NCI-H82 (cell line): ENCODE measurements at regions not wholly inside any gene's neighbourhood (a gene's known extent, or its start where the extent isn't known, plus 50 kb on each side); places are given as distances from the start of the nearest gene placed in this dataset.
A peak's percentile ranks its signal among the peaks of the same experiment; 100 is the strongest.
"Not testable (repeated sequence)": the region's sequence is repeated elsewhere in the genome, so short reads cannot be mapped to it uniquely, and the experiment has no call there.

ENCODE experiments used
- DNase-seq: peaks from one replicate; lab custom pipeline; 2025; lab: John Stamatoyannopoulos, UW

DNA sequence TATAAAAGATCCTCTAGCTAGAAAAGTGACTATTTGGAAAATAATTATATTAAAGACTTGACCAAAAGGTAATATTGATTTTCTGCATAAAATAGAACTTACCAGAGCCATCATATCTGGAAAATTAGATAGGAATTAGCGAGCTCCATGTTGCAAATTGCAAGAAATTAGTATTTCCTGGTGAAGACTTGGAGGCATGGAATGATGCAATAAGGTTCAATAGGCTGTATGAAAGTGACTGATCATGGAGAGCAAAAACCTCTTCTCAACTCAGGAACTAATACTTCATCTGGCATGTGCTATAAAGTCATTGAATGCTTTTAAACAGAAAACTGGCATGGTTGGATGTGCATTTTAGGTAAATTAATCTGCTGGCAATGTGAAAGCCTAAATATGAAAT lies 66.3 kb upstream of the UFM1 start:
- DNase-seq = no peak

GRCh38 chr13:38265132-38265497 lies 84.5 kb upstream of the UFM1 start:
- peak; percentile 34 for DNase-seq

DNA sequence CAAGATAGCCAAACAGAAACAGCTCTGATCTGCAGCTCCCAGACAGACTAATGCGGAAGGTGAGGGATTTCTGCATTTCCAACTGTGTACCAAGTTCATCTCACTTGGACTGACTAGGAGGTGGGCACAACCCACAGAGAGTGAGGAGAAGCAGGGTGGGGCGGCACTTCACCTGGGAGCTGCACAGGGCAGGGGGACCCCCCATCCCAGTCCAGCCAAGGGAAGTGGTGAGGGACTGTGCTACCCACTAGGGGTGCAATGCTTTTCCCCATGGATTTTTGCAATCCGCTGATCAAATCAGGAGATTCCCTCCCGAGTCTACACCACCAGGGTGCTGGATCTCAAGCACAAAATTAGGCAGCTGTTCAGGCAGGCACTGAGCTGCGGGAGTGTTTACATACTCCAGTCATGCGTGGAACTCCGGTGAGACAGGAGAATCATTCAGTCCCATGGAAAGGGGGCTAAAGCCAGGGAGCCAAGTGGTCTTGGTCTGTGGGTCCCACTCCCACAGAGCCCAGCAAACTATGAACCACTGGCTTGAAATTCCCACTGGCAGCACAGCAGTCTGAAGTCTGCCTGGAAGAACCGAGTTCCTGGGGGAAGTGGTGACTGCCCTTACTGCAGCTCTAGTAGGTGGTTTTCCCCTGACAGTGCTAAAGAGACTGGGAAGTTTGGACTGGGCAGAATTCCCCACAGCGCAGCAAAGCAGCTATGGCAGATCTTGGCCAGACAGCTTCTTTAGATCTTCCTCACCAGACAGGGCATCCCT lies 85.1 kb upstream of the UFM1 start:
- DNase-seq = peak; percentile 6

GRCh38 chr13:38262211-38262610 lies 87.4 kb upstream of the UFM1 start:
- DNase-seq = no peak

GRCh38 chr13:38255600-38255999 lies 94.1 kb upstream of the UFM1 start:
- DNase-seq = no peak

DNA sequence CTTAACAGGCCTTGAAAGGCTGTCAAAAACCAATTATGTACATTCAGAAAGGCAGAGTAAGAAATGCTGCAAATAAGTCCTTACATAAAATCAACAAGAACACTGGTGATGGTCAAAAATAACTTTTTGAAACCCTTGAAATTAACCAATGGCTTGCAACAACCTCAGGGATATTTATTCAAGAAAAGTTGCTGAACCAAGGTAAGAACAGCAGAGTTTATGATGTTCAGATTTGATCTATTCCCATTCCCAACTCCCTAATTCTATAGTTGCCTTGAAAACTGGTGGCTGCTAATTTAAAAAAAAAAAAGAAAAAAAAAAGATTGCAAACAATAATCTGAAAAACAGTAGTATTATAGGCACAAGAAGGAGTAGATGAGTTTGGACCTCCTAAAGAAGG lies 109.8 kb upstream of the UFM1 start:
- DNase-seq = no peak

- DNase-seq = no peak
These were observed 121.3 kb upstream of the UFM1 start for GRCh38 chr13:38228322-38228721.

GRCh38 chr13:38226496-38226895 lies 123.2 kb upstream of the UFM1 start:
- DNase-seq = no peak

GRCh38 chr13:38223089-38223488 lies 126.6 kb upstream of the UFM1 start:
- DNase-seq = peak; percentile 76

DNA sequence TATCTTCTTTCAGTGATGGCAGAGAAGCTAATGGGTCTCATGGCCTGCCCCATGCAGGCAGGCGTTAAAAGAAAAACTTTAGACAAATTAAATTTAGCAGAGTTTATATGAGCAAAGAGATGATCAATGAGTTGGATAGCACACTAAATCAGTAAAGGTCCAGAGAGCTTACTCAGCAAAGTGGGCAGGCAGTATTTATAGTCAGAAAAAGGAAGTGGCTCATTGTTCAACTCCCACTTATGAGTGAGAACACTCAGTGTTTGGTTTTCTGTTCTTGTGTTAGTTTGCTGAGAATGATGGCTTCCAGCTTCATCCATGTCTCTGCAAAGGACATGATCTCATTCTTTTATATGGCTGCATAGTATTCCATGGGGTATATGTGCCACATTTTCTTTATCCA lies 128.5 kb upstream of the UFM1 start:
- not testable (repeated sequence) for DNase-seq

DNA sequence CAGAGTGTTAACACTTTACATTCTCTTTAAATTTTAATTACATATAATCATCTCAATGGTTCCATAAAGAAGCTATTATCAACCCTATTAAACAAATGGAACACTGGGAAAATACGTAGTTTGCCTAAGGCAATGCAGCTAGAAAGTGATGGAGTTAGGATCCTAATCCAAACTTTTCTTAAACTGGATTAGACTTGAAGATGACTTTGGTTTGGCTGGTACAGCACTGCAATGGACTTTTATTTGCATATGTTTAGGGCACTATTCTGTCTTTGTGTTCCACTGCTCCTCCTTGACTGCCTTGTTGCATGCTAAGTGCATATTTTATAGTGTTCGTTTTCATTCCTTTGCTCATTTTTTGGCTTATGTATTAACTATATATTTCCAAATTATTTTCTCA lies 133.5 kb upstream of the UFM1 start:
- DNase-seq = no peak

DNA sequence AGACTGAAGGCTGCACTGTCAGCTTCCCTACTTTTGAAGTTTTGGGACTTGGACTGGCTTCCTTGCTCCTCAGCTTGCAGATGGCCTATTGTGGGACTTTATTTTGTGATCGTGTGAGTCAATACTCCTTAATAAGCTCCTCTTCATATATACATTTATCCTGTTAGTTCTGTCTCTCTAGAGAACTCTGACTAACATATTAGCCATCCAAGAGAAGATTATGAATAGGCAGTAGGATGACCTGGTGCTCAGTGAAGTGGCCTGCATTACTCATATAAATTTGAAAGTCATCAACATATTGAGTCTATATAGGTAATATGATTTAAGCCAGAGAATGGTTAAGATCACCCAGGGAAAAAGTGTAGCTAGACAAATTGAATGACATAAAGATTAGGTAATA lies 136.3 kb upstream of the UFM1 start:
- no peak for DNase-seq

DNA sequence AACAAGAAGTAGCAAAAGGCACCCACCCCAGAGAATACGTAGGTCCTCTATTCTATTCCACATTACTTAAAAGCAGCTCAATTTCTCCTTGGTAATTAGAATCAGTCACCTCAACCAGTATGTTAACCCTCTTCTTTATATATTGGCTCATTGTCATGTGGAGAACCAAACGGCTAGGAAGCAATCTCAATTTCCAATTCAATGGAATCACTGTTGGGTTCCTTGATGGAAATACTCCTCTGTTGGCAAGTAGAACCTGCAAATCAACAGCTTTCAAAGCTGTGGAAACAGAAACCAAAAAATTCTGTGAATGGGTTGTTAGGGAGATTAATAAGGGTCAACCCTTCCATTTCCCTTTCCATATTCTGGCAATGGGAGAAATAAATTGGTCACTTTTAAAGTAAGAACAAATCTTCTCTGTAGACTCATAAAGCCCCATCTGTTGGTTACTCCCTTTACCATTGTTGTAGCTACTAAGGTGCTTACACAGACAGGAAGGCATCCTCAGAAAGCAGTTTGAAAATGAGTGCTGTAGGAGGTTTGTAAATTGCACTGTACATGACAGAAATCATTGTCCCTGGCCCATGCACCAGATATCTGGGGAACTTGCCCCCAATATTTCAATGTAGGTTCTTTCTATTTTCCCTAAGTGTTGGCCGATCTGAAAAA lies 138.6 kb upstream of the UFM1 start:
- no peak for DNase-seq

GRCh38 chr13:38204556-38204955 lies 145.1 kb upstream of the UFM1 start:
- DNase-seq = no peak

DNA sequence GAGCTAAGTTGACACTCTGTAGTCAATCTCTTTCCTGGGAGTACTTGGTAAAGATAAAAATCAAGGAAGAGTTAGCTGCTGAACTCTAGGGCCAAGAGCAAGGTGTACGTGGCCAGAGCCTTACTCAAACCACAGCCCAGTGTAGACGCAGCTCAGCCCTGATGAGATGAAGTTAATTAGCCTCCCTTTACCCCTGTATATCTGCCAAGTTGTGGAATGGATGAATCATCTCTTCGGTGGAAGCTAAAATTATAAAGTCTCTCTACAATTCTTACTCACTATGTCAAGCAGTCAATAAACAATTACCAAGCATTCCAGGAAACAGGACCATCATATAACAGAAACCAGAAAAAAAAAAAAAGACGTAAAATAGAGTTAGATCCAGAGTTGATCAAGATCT lies 146.9 kb upstream of the UFM1 start:
- DNase-seq = no peak

GRCh38 chr13:38191016-38191415 lies 158.6 kb upstream of the UFM1 start:
- peak; percentile 98 for DNase-seq

DNA sequence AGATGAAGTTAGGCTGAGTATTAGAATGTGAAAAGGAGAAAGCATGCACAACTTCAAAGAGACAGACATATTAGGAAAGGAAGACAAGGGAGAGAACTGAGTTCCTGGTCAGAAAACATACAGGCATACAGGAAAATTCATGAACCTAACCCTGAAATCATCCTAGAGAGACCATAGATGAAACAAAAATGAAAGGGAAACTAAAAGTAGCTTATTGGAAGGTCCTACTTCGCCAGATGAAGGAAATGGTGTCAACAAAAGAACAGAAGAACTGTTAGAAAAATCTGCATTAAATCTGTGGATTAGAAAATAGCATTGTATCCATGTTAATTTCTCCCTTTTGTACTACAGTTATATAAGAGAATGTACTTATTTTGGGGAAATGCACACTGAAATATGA lies 169.0 kb upstream of the UFM1 start:
- no peak for DNase-seq

GRCh38 chr13:38180126-38180525 lies 169.5 kb upstream of the UFM1 start:
- no peak for DNase-seq

- no peak for DNase-seq
These were observed 173.0 kb upstream of the UFM1 start for GRCh38 chr13:38176664-38177063.

- DNase-seq = no peak
These were observed 176.2 kb upstream of the UFM1 start for GRCh38 chr13:38173403-38173802.

GRCh38 chr13:38167164-38167822 lies 182.4 kb upstream of the UFM1 start:
- no peak for DNase-seq

DNA sequence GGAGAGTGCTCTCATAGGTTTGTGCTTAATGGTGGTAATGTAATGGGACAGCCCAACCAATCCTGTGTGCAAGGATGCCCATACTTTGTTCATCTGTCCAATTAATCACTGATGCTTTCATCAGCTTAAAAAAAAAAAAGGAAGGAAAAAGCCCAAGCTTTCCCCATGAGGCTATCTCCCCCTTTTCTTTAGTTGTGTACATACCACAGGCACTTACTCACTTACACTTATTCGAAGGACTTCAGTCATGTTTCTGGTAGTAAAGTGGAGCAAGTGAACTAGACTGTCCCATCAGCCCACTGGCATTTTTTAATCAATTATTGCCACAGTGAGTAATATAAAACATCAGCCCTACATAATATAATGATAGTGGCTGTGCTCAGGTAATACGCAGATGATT lies 183.5 kb upstream of the UFM1 start:
- no peak for DNase-seq

GRCh38 chr13:38160131-38160530 lies 189.5 kb upstream of the UFM1 start:
- DNase-seq = no peak
